MV-4-11 (cell line): ENCODE measurements at regions not wholly inside any gene's neighbourhood (a gene's known extent, or its start where the extent isn't known, plus 50 kb on each side); places are given as distances from the start of the nearest gene placed in this dataset.

Experiments used
- DNase-seq: peaks from one replicate; lab custom pipeline; 2025; lab: John Stamatoyannopoulos, UW

DNA sequence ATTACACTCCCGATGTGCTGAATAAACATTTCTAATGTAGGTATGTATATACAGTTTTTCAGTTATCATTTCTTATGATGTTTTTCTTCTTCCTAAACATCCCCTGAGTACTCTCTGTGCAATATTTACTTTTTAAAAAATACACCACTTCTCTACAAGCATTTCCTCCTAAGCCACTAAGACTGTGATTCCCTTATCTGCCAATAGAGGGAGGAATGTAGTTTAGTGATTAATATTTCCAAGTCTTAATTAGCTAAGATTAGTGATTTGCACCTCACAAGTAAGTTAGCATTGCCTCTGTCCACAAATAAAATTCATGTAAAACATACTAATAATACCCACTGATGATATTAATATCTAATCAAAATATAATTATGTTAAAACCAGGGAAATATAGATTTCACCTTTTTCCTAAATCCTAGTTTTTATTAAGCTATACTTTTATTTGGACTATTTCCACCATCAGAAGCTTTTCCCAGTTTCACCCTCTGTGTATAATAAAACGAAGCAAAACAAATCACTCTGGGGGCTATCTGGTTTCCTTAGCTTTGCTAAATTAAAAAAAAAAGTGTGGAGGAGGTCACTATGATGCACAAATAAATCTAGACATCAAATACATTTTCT is 909.1 kb downstream of the FAT4 start:
- DNase-seq = no peak

DNA sequence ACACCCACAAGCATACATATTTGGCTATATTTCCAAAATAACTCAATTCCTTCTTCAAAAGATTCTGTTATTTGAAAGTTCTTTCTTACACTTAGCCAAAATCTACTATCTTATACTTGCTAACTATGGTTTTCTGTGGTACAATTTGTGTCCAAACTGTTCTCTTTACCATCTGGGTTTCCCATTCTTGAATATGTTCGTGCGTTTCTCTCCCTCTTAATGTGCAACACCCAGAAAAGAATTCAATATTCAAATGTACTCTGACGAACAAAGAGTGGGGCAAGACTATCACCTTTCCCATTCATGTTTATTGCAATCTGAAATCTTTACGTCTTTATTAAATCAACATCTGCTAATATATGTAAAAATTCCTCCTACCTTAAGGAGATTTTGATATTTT is 912.7 kb downstream of the FAT4 start:
- no peak for DNase-seq

DNA sequence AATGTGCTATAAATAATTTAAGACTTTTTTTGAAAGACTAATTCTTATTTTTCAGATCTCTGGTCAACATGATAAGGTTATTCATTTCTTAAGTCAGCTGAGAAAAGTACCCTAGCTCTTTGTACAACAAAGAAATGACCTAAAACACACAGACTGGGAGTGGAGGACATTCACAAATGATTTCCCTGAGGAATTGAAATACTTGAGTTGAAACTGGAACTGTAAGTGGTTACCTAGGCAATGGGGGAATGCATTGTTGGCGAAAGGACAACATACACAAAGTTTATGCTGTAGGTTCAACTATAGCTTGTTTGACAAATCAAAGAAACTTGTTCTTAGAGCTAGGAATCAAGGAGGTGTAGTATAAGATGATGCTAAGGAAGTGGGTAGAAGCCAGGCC is 915.5 kb downstream of the FAT4 start:
- DNase-seq = no peak

DNA sequence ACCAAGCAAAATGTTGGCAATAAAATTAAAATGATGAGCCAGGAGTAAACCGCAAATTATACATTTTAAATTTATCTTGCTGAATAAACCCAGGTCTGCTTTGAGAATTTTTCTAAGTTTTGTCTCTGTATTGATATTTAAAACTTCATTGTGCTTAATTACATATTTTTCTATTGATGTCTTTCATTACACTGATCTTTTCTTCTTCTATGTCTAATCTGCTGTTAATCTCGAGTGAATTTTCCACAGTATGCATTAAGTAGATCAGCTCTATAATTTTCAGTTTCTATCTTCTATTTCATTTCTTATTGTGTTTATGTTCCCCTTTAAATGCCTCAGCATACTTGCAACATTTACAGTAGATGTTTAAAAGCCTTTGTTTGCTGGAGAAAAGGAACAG is 918.7 kb downstream of the FAT4 start:
- DNase-seq = no peak

DNA sequence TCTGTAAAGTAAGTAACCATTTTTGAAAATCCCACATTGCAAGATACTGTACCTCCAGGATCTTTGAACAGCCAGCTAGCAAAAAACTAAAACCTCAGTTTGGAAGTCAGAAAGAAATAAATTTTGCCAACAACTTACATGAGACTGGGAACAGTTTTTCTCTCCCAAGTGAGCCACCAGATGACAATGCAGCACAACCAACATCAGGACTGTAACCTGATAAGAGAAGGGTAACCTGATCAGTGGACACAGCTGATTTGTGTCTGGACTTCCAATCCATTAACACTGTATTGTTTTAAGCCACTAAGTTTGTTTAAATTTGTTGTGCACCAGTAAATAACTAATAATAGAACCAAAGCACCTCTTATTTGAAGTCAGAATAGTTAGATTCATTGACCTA is 923.3 kb downstream of the FAT4 start:
- no peak for DNase-seq

DNA sequence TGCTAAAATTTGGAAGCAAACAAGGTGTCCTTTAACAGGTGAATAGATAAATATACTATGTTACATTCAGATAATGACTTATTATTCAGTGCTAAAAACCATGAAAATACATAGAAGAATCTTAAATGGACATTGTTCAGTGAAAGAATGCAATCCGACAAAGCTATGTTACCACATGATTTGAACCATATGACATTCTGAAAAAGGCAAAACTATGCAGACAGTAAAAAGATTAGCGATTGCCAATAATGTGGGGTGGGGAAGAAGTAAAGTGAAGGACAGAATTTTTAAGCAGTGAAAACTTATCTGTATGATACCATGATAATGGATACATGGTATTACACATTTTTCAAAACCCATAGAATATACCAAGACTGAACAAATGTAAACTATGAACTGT is 926.9 kb downstream of the FAT4 start:
- DNase-seq = no peak

DNA sequence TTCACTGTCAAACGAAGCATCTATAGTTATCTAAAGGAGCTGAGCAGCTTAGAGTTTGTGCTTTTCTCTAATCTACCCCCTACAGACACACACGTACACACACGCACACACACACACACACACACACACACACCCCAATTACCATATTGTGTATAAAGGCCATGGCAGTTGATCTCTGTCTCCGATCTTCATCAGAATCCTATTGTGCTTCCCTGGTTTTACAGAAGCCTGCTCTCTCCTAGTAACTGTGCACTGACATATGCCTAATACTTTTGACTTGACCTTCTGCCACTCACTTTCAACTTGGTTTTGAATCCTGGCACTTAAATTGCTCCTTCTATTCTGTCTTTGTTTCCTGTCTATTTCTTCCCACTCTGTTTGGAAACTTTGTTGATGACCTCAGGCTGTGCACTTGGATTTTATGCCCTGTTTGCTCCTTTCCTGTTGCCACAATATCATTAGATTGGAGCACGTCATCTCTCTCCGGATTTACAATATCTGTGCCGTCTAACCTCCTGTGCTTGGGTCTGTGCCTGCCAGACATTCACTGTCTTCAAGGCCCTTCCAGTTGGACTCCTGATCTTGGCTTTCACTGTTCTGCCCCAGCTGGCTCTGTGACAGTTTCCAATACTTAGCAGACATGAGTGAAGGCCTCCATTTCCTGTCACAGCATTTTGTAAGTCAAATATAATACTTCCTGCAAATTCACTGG is 928.1 kb downstream of the FAT4 start:
- DNase-seq = no peak

DNA sequence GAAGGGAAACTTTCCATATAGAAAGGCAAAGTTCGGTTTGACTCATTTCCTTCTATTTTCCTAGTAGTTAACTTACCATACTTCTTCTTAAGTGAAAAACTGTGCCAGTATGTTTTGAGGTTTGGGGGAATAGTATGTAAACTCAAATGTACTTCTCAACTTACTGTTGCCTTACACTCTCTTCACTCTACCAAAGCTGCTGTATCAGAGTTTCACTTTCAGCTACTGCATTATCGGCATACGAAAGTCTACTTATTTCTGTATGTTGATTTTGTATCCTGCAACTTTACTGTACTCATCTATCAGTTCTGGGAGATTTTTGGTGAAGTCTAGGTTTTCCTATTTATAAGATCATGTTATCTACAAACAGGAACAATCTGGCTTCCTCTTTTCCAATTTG is 932.7 kb downstream of the FAT4 start:
- DNase-seq = no peak

DNA sequence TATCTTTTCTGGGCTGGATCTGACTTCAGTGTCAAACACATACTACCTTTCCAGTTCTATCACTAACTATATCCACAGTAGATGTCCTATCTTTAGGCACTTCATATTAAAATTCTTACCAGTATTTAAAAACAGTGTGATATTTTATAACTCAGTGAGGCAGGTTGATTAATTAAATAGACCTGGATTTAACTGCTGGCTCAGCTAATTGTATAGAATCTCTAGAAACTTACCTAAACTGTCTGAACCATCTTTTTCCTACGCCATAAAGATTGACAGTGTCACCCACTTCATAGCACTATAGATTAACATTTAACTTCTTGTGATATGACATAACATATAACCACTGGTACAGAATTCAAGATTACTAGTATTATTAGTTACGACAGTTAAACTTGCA is 935.3 kb downstream of the FAT4 start:
- DNase-seq = no peak

DNA sequence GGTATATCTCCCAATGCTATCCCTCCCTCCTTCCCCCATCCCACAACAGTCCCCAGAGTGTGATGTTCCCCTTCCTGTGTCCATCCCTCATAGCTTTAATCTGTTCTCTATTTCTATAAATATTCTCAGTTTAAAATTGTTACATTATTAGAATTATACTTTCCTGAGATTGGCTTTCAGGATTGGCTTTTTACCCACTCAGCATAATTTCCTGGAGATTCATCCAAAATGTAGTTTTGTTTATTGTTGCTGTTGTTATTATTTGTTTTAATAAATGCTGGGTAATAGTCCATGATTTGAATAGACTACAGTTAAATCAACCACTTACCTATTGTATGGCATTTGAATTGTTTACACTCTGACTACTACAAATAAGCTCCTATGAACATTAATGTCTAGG is 936.4 kb downstream of the FAT4 start:
- no peak for DNase-seq

DNA sequence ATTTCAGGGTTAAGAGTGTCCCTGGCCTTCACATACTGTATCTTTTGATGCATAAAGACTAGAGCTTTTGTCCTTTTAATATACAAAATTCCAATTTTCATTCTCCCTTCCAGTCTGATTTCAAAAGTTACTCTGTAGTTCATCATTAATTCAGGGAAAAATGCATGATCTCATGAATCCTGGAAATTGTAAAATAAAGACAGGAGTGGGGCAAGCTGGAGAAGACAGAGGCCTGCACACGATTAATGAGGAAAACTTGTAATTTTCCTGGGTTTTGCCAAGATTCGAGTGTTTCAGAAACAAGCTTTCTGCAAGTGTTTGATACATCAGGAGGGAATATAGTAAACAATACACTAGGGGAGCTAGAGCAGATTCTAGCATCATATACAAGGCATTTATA is 947.9 kb downstream of the FAT4 start:
- no peak for DNase-seq

DNA sequence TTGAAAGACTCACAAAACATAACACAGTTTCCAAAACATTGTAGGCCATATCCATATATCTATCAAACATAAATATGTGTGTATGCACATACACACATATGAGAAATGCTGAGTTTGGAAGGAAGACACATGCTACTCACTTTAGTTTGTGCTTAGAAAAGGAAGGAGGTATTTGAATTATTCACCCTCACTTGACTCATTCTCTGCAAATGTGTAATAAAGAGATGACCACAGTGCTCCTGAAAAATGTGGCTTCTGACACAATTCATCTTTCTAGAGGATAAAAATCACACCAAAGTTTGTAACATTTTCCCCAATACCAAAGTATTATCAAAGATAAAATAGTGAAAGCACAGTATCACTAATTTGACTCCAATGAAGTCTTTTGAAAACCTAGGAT is 950.1 kb downstream of the FAT4 start:
- DNase-seq = no peak

DNA sequence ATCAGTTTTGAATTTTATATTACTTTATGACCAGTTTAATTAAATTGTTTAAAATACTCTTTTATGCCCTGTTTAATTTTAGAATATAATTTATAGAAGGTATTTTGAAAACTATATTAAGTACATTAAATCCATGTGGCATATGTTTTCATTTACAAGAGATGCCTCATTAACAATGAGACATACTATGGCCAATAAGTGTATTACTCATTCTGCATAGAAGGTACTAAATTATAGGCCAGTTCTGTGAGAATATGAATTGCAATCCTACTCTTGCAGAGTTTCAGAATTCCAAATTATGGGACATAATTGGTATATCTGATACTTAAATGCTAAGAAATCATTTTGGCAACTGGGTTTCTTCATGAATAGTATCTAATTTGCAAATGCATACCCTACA is 951.1 kb downstream of the FAT4 start:
- no peak for DNase-seq

DNA sequence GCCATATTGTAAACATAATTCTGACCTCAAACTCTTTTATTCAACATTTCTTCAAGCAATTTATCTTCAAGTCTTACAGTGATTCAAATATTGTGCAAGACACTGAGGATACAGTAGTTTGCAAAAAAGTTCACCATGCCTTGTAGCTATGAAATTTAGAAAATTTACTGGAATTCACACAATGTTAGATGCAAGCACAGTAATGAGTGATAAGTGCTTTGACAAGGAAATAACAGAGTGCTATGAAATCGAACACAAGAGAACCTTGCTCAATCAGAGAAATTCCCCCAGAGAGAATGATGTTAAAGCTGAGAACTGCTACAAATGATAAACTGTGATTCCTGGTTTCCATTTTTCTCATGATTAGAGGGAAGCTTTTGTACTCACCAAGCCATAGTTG is 952.9 kb downstream of the FAT4 start:
- no peak for DNase-seq

DNA sequence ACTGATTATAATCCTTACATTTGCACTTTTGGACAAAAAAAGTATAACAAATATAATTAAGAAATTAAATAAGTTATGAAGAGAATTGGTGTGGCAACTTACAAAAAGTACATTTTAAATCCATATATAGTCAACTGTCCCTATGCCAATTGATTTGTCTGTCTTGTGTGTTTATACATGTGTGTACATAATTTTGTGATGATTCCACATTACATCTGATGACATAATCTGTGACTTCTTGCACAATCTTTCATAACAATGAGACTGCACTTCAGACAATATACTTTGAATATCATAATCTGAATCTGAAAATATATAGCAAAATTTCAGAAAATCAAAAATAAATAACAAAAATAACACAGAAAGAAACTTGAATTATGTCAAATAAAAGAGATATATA is 953.4 kb downstream of the FAT4 start:
- DNase-seq = no peak

DNA sequence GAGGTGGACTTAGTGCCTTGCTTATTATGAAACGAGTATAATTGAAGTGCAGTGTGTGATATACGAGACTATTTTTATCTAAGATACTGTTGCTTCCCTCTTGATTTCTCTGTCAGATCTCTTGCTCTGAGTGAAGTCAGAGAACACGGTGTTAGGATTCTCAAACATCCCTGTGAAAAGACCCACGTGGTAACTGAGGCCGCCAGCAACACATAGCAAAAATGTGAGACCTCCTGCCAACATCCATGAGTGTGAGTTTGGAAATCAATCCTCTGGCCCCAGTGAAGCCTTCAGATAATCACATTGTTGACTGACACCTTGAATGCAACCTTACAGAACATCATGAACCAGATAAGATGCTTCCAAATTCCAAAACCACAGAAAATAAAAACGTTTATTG is 954.4 kb downstream of the FAT4 start:
- no peak for DNase-seq

DNA sequence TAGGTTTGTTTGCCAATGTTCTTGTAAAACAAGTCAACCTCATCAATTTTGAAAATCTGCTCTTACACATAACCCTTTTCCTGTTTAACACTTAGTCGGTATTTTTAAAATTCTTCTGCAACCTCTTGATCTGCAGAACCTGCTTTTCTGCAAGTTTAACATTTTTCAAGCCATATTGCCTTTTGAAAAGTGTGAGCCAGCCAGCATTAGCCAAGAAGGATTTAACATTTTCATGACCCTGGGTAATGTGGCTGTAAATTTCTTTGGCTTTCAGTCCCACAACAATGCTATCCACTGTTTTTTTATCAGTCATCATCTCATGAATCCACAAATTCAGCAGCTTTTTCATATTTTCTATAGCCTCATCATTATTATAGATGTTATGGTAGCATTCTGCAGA is 956.5 kb downstream of the FAT4 start:
- no peak for DNase-seq

DNA sequence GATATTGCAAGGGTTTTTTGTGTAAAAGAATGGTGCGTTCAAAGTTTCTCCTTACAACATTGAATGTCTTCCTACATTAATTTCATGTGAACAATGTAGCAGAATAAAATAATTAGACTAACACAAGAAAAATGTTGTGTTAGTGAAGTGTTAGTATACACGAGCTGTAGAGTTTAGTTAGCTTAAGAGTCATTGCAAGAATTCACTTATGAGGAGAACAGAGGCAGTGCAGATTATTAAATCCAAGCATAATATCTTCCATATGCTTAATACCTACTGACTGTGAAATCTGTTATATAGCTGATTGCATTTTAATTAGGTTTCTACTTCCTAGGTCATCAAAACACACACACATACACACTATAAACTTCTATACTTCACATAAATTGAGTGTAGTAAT is 959.0 kb downstream of the FAT4 start:
- DNase-seq = no peak

DNA sequence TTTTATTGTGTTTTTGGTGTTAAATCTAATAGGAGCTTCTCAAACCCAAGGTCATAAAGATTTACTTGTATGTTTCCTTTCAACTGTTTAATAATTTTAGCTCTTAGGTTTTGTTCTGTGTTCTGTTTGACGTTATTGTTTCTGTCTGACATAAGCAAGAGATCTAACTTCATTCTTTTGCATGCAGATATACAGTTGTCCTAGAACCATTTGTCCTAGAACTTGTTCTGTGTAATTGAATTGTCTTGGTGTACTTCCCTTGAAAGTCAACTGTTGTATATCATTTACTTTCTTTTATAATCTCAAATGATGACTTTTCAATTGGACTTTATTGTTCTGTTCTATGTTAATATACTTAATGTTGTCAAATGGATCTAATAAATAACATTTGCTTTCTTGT is 977.1 kb downstream of the FAT4 start:
- no peak for DNase-seq

DNA sequence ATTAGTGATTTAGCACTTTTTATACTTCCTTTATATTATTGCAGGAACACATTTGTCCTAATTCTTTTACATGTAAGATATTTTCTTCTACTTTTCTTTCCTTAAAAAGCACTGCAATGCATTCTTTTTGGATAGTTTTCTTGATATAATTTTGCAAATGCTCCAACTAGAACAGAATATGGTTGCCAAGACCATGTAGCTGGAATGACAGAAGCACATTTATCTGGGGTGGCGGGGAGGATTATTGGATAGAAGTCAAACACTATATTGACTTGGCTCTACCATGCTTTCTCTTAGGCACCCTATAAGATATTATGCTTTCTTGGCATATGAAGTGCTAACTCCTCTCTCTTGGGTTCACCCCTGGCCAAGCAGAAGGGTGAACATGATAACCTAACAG is 983.5 kb downstream of the FAT4 start:
- DNase-seq = no peak

DNA sequence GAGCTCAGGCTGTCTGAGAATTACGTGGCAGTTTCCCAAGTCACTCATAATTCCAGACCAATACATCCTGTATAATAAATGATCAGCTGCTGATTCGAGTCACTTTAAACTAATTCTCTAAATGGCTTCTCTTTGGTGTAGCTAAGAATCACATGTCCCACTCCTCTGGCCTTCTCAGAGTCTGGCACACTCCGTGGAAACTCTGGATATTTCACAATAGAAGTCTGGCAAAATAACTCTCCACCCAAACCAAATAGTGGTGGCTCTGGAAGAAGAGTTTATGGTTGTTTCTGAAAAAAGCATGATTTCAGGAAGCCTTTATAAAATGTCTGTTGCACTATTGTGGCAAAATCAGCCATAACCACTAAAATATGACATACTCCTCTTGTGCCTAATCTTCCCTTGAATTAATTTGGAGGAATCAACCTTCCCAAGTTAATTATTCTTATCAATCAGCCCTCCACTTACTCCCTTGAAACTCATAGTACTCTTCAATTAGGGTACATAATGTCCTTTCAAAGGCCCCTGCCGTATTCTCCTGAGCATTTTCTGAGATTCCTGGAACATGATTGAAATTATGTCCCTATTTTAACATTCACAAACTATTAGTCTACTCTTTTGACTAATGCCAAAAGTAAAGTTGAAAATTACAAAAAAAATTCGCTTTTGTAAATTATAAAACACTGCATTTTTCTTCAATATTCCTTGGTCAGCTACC is 991.6 kb downstream of the FAT4 start:
- no peak for DNase-seq

DNA sequence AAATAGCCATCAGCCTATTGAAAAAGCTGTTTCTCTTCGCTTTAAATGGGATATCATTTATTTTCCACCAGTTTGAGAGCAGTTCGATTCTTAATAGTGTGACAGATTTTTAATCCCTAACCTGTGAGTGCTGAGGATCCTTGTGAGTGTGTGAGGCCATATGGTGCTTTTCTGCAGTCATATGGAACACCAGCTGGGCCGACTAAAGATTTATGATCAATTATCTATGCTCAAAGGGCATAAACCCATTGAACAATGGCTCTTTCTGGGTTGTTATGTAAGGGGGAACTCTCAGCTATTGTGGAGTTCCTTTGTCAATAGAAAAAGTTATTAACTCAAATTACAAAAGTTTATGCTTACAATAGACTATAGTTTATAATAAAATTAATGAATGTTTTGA is 1003.6 kb downstream of the FAT4 start:
- DNase-seq = no peak

DNA sequence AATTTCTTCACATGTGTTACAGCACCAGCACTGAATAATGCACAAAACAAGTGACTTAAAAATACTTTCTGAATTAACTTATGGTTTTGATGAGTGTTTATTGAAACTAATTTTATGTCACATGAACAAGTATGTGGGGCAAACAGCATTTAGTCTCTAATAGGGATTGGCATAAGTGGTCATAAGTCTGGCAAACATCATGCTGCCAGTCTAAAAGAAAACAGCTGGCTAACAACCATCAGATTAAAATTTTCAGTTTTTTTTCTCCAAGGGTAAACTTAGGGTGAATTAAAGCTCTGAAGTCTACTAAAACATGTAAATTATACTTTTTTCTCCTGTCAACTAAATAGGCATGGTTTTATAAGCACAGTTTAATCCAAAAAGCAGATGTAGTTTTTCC is 1014.2 kb downstream of the FAT4 start:
- DNase-seq = no peak

DNA sequence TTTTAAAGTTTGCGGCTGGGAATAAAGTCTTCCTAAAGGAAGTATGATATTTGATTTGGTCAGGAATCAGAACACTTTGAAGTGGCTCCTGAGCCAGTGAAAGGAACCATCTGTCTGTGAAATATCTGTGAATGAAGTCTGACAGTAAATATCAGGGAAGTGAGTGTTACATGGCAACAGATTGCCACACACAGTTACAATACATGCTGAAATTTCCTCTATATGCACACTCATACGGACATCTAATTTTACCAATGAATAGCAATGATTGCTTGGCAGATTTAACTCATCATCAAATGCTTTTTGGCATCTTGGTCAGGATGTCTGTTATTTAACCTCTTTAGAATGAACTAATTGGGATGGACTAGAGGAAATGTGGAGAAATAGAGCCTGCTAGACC is 1023.8 kb downstream of the FAT4 start:
- no peak for DNase-seq
